BLaER1 treated with 17β-estradiol and CSF1 and Interleukin-3, amounts not matched to agents 10 nM and 100 nM (cell line): ENCODE measurements at regions not wholly inside any gene's neighbourhood (a gene's known extent, or its start where the extent isn't known, plus 50 kb on each side); places are given as distances from the start of the nearest gene placed in this dataset.
"Not testable (repeated sequence)": the region's sequence is repeated elsewhere in the genome, so short reads cannot be mapped to it uniquely, and the experiment has no call there.

Source experiments
- H3K27ac ChIP-seq, 11 experiments: shearing (Covaris generic); formaldehyde crosslinking; 2 replicates each; pipeline ENCODE4 v1.8.1; 2022
- H3K27me3 ChIP-seq, 11 experiments: shearing (Covaris generic); formaldehyde crosslinking; 2 replicates each; pipeline ENCODE4 v1.8.1; 2022
- H3K36me3 ChIP-seq, 11 experiments: shearing (Covaris generic); formaldehyde crosslinking; 2 replicates each; pipeline ENCODE4 v1.8.1; 2022
- H3K4me1 ChIP-seq, 10 experiments: shearing (Covaris generic); formaldehyde crosslinking; 2 replicates each; pipeline ENCODE4 v1.8.1; 2022
- H3K4me2 ChIP-seq, 11 experiments: shearing (Covaris generic); formaldehyde crosslinking; 2 replicates each; pipeline ENCODE4 v1.8.1; 2022
- H3K4me3 ChIP-seq, 10 experiments: shearing (Covaris generic); formaldehyde crosslinking; 2 replicates each; pipeline ENCODE4 v1.8.1; 2022
- H3K9ac ChIP-seq, 11 experiments: shearing (Covaris generic); formaldehyde crosslinking; 2 replicates each; pipeline ENCODE4 v1.8.1; 2022
- H3K9me3 ChIP-seq, 11 experiments: shearing (Covaris generic); formaldehyde crosslinking; replicated peaks in 1 of 11; 2 replicates each; pipeline ENCODE4 v1.8.1; 2022
- H4K20me1 ChIP-seq, 11 experiments: shearing (Covaris generic); formaldehyde crosslinking; 2 replicates each; pipeline ENCODE4 v1.8.1; 2022
- Cebpa-rat ChIP-seq, 11 experiments: shearing (Covaris generic); IDR thresholded peaks; 2 replicates each; pipeline ENCODE4 v1.8.1; 2022

GRCh38 chr6:82622461-82622860, 258.8 kb downstream of the TPBG start:
- H3K36me3 ChIP-seq, result no peaks in the 10 kb centered on the region
- no peak overlapping the region for H3K4me2 ChIP-seq
- no peak overlapping the region for H3K4me3 ChIP-seq
- no peaks in the 10 kb centered on the region for H3K27me3 ChIP-seq
- H3K9me3 ChIP-seq, result 0 out of 22 replicates have a peak, but pooled peaks cover 0 to 6% (median 0%) of the 10 kb centered on the region in 11 experiments
- no peak overlapping the region for H3K27ac ChIP-seq
- TF ChIP-seq Cebpa-rat (IDR thresholded peaks at IDR 0.05), result no peak
- H3K4me1 ChIP-seq, result no peaks in the 10 kb centered on the region
- no peak overlapping the region for H3K9ac ChIP-seq
- no peaks in the 10 kb centered on the region for H4K20me1 ChIP-seq

- TF ChIP-seq Cebpa-rat (IDR thresholded peaks at IDR 0.05), result no peak
- no peak overlapping the region for H3K4me2 ChIP-seq
- H3K4me3 ChIP-seq, result no peak overlapping the region
- H3K9ac ChIP-seq, result no peak overlapping the region
- no peaks in the 10 kb centered on the region for H3K27me3 ChIP-seq
- no peaks in the 10 kb centered on the region for H3K4me1 ChIP-seq
- no peaks in the 10 kb centered on the region for H3K36me3 ChIP-seq
- no peaks in the 10 kb centered on the region for H4K20me1 ChIP-seq
- 0 out of 22 replicates have a peak, but pooled peaks cover 0 to 6% (median 0%) of the 10 kb centered on the region in 11 experiments for H3K9me3 ChIP-seq
- H3K27ac ChIP-seq, result no peak overlapping the region
These were observed 260.6 kb downstream of the TPBG start for GRCh38 chr6:82624251-82624650.

GRCh38 chr6:82626946-82627345, 263.3 kb downstream of the TPBG start:
- not testable (repeated sequence) for H3K4me1 ChIP-seq, H3K4me3 ChIP-seq, H3K27me3 ChIP-seq, H3K4me2 ChIP-seq, H3K36me3 ChIP-seq, H3K27ac ChIP-seq, H4K20me1 ChIP-seq, H3K9me3 ChIP-seq, H3K9ac ChIP-seq

- H3K4me3 ChIP-seq, result no peak overlapping the region
- no peaks in the 10 kb centered on the region for H4K20me1 ChIP-seq
- H3K27me3 ChIP-seq, result no peaks in the 10 kb centered on the region
- no peaks in the 10 kb centered on the region for H3K9me3 ChIP-seq
- TF ChIP-seq Cebpa-rat (IDR thresholded peaks at IDR 0.05), result no peak
- no peak overlapping the region for H3K27ac ChIP-seq
- H3K36me3 ChIP-seq, result no peaks in the 10 kb centered on the region
- no peak overlapping the region for H3K9ac ChIP-seq
- H3K4me2 ChIP-seq, result no peak overlapping the region
- H3K4me1 ChIP-seq, result no peaks in the 10 kb centered on the region
These were observed 266.3 kb downstream of the TPBG start for GRCh38 chr6:82629921-82630320.

GRCh38 chr6:82641677-82642076, 278.1 kb downstream of the TPBG start:
- Histone ChIP-seq H4K20me1 (no peaks in the 10 kb centered on the region), H3K27ac (no peak overlapping the region), H3K36me3 (no peaks in the 10 kb centered on the region), H3K9me3 (no peaks in the 10 kb centered on the region), H3K9ac (no peak overlapping the region), H3K4me1 (no peaks in the 10 kb centered on the region), H3K27me3 (no peaks in the 10 kb centered on the region), H3K4me2 (no peak overlapping the region), H3K4me3 (no peak overlapping the region)
- TF ChIP-seq Cebpa-rat (IDR thresholded peaks at IDR 0.05), result no peak

- Histone ChIP-seq H3K4me3 (no peak overlapping the region), H3K9me3 (no peaks in the 10 kb centered on the region), H3K27me3 (no peaks in the 10 kb centered on the region), H3K9ac (no peak overlapping the region), H3K4me2 (no peak overlapping the region), H4K20me1 (no peaks in the 10 kb centered on the region), H3K4me1 (no peaks in the 10 kb centered on the region), H3K27ac (no peak overlapping the region), H3K36me3 (no peaks in the 10 kb centered on the region)
- no peak for TF ChIP-seq Cebpa-rat (IDR thresholded peaks at IDR 0.05)
These were observed 282.1 kb downstream of the TPBG start for GRCh38 chr6:82645536-82646230.

- no peak overlapping the region for H3K9ac ChIP-seq
- no peak overlapping the region for H3K27ac ChIP-seq
- H3K4me3 ChIP-seq, result no peak overlapping the region
- H3K27me3 ChIP-seq, result no peaks in the 10 kb centered on the region
- no peaks in the 10 kb centered on the region for H3K9me3 ChIP-seq
- no peak for TF ChIP-seq Cebpa-rat (IDR thresholded peaks at IDR 0.05)
- H3K4me2 ChIP-seq, result no peak overlapping the region
- H3K36me3 ChIP-seq, result no peaks in the 10 kb centered on the region
- H3K4me1 ChIP-seq, result no peaks in the 10 kb centered on the region
- H4K20me1 ChIP-seq, result no peaks in the 10 kb centered on the region
These were observed 282.6 kb downstream of the TPBG start for GRCh38 chr6:82646231-82646615.

- Histone ChIP-seq H3K27me3 (no peaks in the 10 kb centered on the region), H4K20me1 (no peaks in the 10 kb centered on the region), H3K4me2 (no peak overlapping the region), H3K27ac (no peak overlapping the region), H3K9me3 (no peaks in the 10 kb centered on the region), H3K9ac (no peak overlapping the region), H3K4me1 (no peaks in the 10 kb centered on the region), H3K36me3 (no peaks in the 10 kb centered on the region), H3K4me3 (no peak overlapping the region)
- TF ChIP-seq Cebpa-rat (IDR thresholded peaks at IDR 0.05), result no peak
These were observed 288.3 kb downstream of the TPBG start for GRCh38 chr6:82651845-82652335.

GRCh38 chr6:82679232-82679631, 315.6 kb downstream of the TPBG start:
- Histone ChIP-seq H3K9ac (no peak overlapping the region), H3K36me3 (no peaks in the 10 kb centered on the region), H4K20me1 (no peaks in the 10 kb centered on the region), H3K4me3 (no peak overlapping the region), H3K4me1 (no peaks in the 10 kb centered on the region), H3K4me2 (no peak overlapping the region), H3K27ac (no peak overlapping the region), H3K9me3 (peaks cover 6 to 34% (median 17%) of the 10 kb centered on the region in 11 experiments; a peak in 17 of 22 replicates), H3K27me3 (no peaks in the 10 kb centered on the region)
- no peak for TF ChIP-seq Cebpa-rat (IDR thresholded peaks at IDR 0.05)

- no peak overlapping the region for H3K9ac ChIP-seq
- peaks cover 6 to 32% (median 17%) of the 10 kb centered on the region in 11 experiments; a peak in 17 of 22 replicates for H3K9me3 ChIP-seq
- no peaks in the 10 kb centered on the region for H3K4me1 ChIP-seq
- H3K36me3 ChIP-seq, result no peaks in the 10 kb centered on the region
- H3K4me3 ChIP-seq, result no peak overlapping the region
- no peak for TF ChIP-seq Cebpa-rat (IDR thresholded peaks at IDR 0.05)
- no peaks in the 10 kb centered on the region for H3K27me3 ChIP-seq
- no peak overlapping the region for H3K27ac ChIP-seq
- no peaks in the 10 kb centered on the region for H4K20me1 ChIP-seq
- H3K4me2 ChIP-seq, result no peak overlapping the region
These were observed 316.6 kb downstream of the TPBG start for GRCh38 chr6:82680192-82680591.
